ENCODE measurements at regions not wholly inside any gene's neighbourhood (a gene's known extent, or its start where the extent isn't known, plus 50 kb on each side); places are given as distances from the start of the nearest gene placed in this dataset.

- TF ChIP-seq, protein P1, sequence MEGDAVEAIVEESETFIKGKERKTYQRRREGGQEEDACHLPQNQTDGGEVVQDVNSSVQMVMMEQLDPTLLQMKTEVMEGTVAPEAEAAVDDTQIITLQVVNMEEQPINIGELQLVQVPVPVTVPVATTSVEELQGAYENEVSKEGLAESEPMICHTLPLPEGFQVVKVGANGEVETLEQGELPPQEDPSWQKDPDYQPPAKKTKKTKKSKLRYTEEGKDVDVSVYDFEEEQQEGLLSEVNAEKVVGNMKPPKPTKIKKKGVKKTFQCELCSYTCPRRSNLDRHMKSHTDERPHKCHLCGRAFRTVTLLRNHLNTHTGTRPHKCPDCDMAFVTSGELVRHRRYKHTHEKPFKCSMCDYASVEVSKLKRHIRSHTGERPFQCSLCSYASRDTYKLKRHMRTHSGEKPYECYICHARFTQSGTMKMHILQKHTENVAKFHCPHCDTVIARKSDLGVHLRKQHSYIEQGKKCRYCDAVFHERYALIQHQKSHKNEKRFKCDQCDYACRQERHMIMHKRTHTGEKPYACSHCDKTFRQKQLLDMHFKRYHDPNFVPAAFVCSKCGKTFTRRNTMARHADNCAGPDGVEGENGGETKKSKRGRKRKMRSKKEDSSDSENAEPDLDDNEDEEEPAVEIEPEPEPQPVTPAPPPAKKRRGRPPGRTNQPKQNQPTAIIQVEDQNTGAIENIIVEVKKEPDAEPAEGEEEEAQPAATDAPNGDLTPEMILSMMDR (IDR thresholded peaks at IDR 0.05): no peak
Measured at GRCh38 chr1:228974273-228974672, 239.0 kb downstream of the RHOU start.

GRCh38 chr1:228975238-228975907 lies 240.1 kb downstream of the RHOU start:
- TF ChIP-seq, protein P1 (IDR thresholded peaks at IDR 0.05): no peak

- TF ChIP-seq, protein P1 (IDR thresholded peaks at IDR 0.05): no peak
Measured at GRCh38 chr1:228976316-228976715, 241.0 kb downstream of the RHOU start.

DNA sequence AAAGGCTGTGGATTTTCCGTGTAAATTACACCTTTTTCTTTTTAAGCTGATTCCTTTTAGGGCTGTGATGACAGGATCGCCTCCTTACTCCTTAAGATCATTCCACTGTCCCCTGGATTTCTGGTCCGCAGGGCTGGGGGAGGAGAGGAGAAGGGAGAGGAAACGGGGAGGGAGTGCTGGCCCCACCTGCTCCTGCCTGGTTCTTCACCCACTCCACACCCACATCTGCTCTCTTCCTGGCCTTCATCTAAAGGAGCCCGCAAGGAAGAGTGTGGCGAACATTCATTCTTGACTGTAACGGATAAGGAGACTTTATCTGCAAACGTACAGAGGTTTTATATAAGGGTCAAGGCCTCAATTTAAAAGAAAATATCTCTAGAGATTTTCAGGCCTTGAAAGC lies 242.0 kb downstream of the RHOU start:
- TF ChIP-seq, protein P1 (IDR thresholded peaks at IDR 0.05): no peak

DNA sequence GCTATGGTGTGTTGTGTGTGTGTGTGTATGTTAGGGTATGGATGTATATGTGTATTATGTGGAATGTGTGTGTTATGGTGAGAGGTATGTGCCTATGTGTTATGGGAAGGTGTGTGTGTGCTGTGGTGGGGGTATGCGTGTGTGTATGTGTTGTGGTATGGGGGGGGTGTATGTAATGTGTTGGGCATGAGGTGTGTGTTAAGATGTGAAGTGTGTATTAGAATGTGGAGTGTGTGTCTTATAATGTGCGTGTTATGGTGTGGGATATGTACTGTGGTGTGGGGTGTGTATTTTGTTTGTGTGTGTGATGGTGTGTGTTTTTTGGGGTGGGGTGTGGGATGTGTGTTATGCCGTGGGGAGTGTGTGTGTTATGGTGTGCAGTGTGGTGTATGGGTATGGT lies 242.5 kb downstream of the RHOU start:
- TF ChIP-seq, protein P1 (IDR thresholded peaks at IDR 0.05): no peak

DNA sequence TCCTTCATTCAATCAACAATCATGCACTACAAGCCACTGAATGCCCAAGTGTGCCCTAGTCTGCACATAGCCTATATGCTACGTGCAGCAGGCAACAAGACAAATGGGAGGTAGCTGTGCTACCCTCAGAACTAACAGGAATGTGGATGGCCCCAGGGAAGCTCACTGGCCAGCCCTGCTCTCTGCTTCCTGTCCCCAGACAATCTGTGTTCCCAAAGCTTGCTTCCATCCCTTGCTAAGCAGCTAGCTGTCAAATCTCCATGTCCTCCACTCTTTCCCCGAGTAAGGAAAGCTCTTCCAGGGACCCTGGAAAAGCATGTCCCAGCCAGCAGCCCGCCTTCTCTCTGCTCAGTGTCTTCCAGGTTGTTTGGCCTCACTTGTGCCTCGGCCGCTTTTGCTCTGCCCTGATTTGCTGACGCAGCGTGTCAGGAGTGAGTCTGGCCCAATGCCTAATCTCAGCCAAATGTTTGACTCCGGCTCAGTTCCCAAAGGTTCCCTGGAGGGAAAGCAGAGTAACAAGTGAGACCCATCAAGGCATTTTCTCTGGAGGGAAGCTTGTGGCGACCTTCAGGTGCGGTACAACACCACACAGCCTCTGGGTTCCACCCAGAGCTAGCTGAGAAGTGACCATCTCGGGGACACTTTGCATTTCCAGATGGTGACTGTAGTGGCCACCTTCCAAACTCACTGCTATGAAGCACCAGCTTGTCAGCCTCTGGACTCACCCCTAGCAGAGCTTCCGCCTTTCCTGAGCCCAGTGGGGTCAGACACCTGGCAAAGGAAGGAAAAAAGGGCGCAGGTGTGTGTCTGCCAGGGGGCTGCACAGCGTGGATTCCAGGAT lies 243.4 kb downstream of the RHOU start:
- TF ChIP-seq, protein P1 (IDR thresholded peaks at IDR 0.05): no peak

DNA sequence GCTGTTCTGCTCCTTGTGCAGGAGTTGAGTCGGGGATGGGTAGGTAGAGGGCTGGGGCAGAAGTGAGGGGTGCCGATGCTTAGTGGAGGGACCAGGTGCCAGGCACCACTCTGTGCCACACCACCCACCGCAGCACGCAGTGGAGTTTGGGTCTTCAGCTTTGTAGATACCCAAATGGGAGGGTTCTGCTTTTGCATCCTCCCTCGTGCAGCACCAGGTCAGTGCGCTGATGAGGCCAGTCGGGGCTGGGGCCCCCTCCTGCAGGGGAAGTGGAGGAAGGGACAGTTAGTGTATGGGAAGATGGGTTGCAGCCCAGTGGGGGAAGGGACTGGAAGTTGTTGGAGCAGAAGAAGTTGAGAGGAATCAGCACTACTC lies 244.0 kb downstream of the RHOU start:
- TF ChIP-seq, protein P1 (IDR thresholded peaks at IDR 0.05): no peak
